Spleen (tissue), 11 donors: ENCODE measurements at regions not wholly inside any gene's neighbourhood (a gene's known extent, or its start where the extent isn't known, plus 50 kb on each side); places are given as distances from the start of the nearest gene placed in this dataset.

Experiments
- DNase-seq: peaks from one replicate; pipeline ENCODE4 v3.0.0-alpha.2; 2020
- H3K27ac ChIP-seq, 8 donors: fragments of 200-600 bp; sonication (generic) in 7 of 8; 1 replicate in 4 of 8; 2 replicates in 4 of 8; pipeline versions ENCODE4 v1.5.0 to v1.8.0; 2016 to 2021; ENCODE audit warnings: inconsistent platforms in 4 of 8, mild to moderate bottlenecking in 4 of 8, moderate library complexity in 1 of 8
- H3K27me3 ChIP-seq, 7 donors: fragments of 200-600 bp; sonication (generic) in 6 of 7; replicated peaks in 1 of 7; 1 replicate in 4 of 7; 2 replicates in 3 of 7; pipeline versions ENCODE4 v1.5.0 to v1.8.0; 2016 to 2021; ENCODE audit warnings: inconsistent platforms in 3 of 7, mild to moderate bottlenecking in 1 of 7
- H3K36me3 ChIP-seq, 6 donors: fragments of 200-600 bp; sonication (generic) in 5 of 6; 1 replicate in 4 of 6; 2 replicates in 2 of 6; pipeline versions ENCODE4 v1.5.0 to v1.8.0; 2016 to 2021; ENCODE audit warnings: inconsistent platforms in 2 of 6
- H3K4me1 ChIP-seq, 6 donors: fragments of 200-600 bp; sonication (generic) in 5 of 6; 1 replicate in 3 of 6; 2 replicates in 3 of 6; pipeline versions ENCODE4 v1.5.0 to v1.8.0; 2016 to 2021; ENCODE audit warnings: inconsistent platforms in 3 of 6
- H3K4me3 ChIP-seq, 8 donors: fragments of 200-600 bp; sonication (generic) in 7 of 8; 1 replicate in 4 of 8; 2 replicates in 4 of 8; pipeline versions ENCODE4 v1.5.0 to v1.8.0; 2016 to 2021; ENCODE audit warnings: inconsistent platforms in 4 of 8, mild to moderate bottlenecking in 4 of 8, moderate library complexity in 2 of 8
- H3K9me3 ChIP-seq, 8 donors: fragments of 200-600 bp; sonication (generic) in 7 of 8; 1 replicate in 4 of 8; 2 replicates in 4 of 8; pipeline versions ENCODE4 v1.5.0 to v1.8.0; 2016 to 2021; ENCODE audit warnings: inconsistent platforms in 4 of 8
- CTCF ChIP-seq, 11 experiments: fragments of 200-600 bp in 7 of 11; fragments of 450-650 bp in 4 of 11; sonication (generic) in 4 of 11; IDR thresholded peaks in 8 of 11; conservative IDR thresholded peaks in 3 of 11; 1 replicate in 7 of 11; 2 replicates in 4 of 11; pipeline versions ENCODE4 v1.4.0 to v1.8.0; 2016 to 2021; ENCODE audit warnings: antibody characterized with exemption in 11 of 11, inconsistent platforms in 4 of 11, mild to moderate bottlenecking in 1 of 11
- POLR2A ChIP-seq, 3 donors: fragments of 450-650 bp; IDR thresholded peaks; one replicate each; pipeline ENCODE4 v1.5.1; 2017; ENCODE audit warnings: antibody characterized with exemption in 3 of 3, mild to moderate bottlenecking in 1 of 3
- POLR2AphosphoS5 ChIP-seq, 3 donors: sonication (generic); formaldehyde crosslinking; IDR thresholded peaks; one replicate each; pipeline ENCODE4 v1.5.1; 2017; ENCODE audit warnings: antibody characterized with exemption in 3 of 3
- WGBS, 5 donors: extraction: QIAGEN DNeasy Blood & Tissue Kit in 3 of 5; methylation state at CpG; one replicate each; pipeline versions ENCODE4 v1.1.5 to v1.1.7; 2013 to 2018; 5-methylcytosine and 5-hydroxymethylcytosine counted together
- intact Hi-C: fragments of 100-400 bp; cut with DNase I; formaldehyde crosslinking; loops from one replicate; pipeline ENCODE4 v1.15.0; 2023; ENCODE audit warnings: low total_unique reads
- donor health status: healthy with polysubstance abuse.
- donor health status: DM: no; HTN: no; CAD: no; lungs with moderate emphysema.
- donor health status: DM: no; HTN: no; CAD: no.
- donor health status: Bipolar disorder and iron deficiency.
- donor health status: healthy.
- donor health status: DM: no; HTN: no; CAD: no.
- donor health status: DM: yes; HTN: yes; CAD: no.

- no peak for DNase-seq
- WGBS, 5 donors = 73 to 87% (median 84%) methylated on average over 1 of the region's 1 CpG
- Histone ChIP-seq H3K4me3 (no peak overlapping the region), H3K4me1 (no peaks in the 10 kb centered on the region), H3K36me3 (no peaks in the 10 kb centered on the region), H3K27me3 (no peaks in the 10 kb centered on the region), H3K9me3 (no peaks in the 10 kb centered on the region), H3K27ac (no peak overlapping the region)
- intact Hi-C loops = no loop called here
- TF ChIP-seq CTCF (IDR thresholded peaks at IDR 0.05 in 8 of 11, conservative IDR thresholded peaks at IDR 0.05 in 3 of 11) (no peak), POLR2AphosphoS5 (IDR thresholded peaks at IDR 0.05) (no peak), POLR2A (IDR thresholded peaks at IDR 0.05) (no peak)
These were observed 346.8 kb downstream of the SOX2 start for GRCh38 chr3:182058488-182058887.

DNA sequence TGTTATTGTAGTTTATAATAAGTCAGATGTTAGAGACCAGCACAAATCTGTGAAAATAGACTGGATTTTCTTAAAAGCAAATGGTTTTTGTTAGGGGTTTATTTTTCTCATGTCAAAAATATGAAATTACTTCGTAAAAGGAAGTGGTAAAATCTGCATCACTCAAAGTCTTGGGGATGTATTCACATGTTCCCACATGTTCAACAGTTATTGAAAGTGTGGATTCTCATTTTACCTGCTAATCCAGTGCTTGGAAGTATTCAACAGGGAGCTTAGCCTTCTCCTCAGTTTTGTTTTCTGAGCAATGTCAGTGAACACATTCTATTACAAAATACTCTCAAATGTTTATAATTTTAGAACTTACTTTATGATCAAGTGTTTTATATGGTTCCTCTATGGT lies 352.0 kb downstream of the SOX2 start:
- DNase-seq = no peak
- intact Hi-C loops = no loop called here
- Histone ChIP-seq H3K9me3 (no peaks in the 10 kb centered on the region), H3K27ac (no peak overlapping the region), H3K4me1 (no peaks in the 10 kb centered on the region), H3K4me3 (no peak overlapping the region), H3K27me3 (no peaks in the 10 kb centered on the region), H3K36me3 (no peaks in the 10 kb centered on the region)
- no peak for TF ChIP-seq CTCF (IDR thresholded peaks at IDR 0.05 in 8 of 11, conservative IDR thresholded peaks at IDR 0.05 in 3 of 11)
- TF ChIP-seq POLR2A (IDR thresholded peaks at IDR 0.05) = no peak
- TF ChIP-seq POLR2AphosphoS5 (IDR thresholded peaks at IDR 0.05) = no peak
- WGBS, 5 donors = 25 to 50% (median 26%) methylated on average over 1 of the region's 1 CpG

DNA sequence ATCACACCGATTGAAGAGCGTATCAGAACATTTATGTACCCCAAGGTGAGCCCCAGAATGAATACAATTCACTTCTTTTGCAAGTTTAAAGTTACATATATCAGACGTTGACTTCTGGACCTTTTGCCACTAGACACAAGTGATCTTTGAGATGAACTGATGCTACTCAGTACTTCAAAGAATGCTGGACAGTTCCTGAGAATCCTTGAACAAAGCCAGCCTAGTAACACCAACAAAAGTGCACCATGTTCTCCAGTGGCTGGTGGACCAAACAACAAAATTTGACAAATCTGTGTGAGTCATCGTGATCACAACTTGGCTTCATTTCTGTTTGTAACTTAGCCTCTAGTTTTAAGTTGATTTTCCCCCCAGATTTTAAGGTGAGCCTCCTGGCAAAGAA lies 355.7 kb downstream of the SOX2 start:
- TF ChIP-seq POLR2AphosphoS5 (IDR thresholded peaks at IDR 0.05) (no peak), CTCF (IDR thresholded peaks at IDR 0.05 in 8 of 11, conservative IDR thresholded peaks at IDR 0.05 in 3 of 11) (no peak), POLR2A (IDR thresholded peaks at IDR 0.05) (no peak)
- Histone ChIP-seq H3K27ac (no peak overlapping the region), H3K4me1 (no peaks in the 10 kb centered on the region), H3K27me3 (no peaks in the 10 kb centered on the region), H3K9me3 (no peaks in the 10 kb centered on the region), H3K4me3 (no peak overlapping the region), H3K36me3 (no peaks in the 10 kb centered on the region)
- DNase-seq = no peak
- WGBS, 5 donors = 62 to 88% (median 78%) methylated on average over 4 of the region's 4 CpGs
- intact Hi-C loops = no loop called here

GRCh38 chr3:182078316-182078715 lies 366.6 kb downstream of the SOX2 start:
- WGBS, 5 donors = 52 to 65% (median 59%) methylated on average over 3 of the region's 3 CpGs
- Histone ChIP-seq H3K27ac (no peak overlapping the region), H3K27me3 (no peaks in the 10 kb centered on the region), H3K36me3 (no peaks in the 10 kb centered on the region), H3K4me3 (no peak overlapping the region), H3K4me1 (no peaks in the 10 kb centered on the region), H3K9me3 (no peaks in the 10 kb centered on the region)
- intact Hi-C loops = no loop called here
- no peak for TF ChIP-seq POLR2A (IDR thresholded peaks at IDR 0.05)
- TF ChIP-seq POLR2AphosphoS5 (IDR thresholded peaks at IDR 0.05) = no peak
- TF ChIP-seq CTCF (IDR thresholded peaks at IDR 0.05 in 8 of 11, conservative IDR thresholded peaks at IDR 0.05 in 3 of 11) = no peak
- DNase-seq = no peak
